ENCODE measurements at regions not wholly inside any gene's neighbourhood (a gene's known extent, or its start where the extent isn't known, plus 50 kb on each side); places are given as distances from the start of the nearest gene placed in this dataset.

DNA sequence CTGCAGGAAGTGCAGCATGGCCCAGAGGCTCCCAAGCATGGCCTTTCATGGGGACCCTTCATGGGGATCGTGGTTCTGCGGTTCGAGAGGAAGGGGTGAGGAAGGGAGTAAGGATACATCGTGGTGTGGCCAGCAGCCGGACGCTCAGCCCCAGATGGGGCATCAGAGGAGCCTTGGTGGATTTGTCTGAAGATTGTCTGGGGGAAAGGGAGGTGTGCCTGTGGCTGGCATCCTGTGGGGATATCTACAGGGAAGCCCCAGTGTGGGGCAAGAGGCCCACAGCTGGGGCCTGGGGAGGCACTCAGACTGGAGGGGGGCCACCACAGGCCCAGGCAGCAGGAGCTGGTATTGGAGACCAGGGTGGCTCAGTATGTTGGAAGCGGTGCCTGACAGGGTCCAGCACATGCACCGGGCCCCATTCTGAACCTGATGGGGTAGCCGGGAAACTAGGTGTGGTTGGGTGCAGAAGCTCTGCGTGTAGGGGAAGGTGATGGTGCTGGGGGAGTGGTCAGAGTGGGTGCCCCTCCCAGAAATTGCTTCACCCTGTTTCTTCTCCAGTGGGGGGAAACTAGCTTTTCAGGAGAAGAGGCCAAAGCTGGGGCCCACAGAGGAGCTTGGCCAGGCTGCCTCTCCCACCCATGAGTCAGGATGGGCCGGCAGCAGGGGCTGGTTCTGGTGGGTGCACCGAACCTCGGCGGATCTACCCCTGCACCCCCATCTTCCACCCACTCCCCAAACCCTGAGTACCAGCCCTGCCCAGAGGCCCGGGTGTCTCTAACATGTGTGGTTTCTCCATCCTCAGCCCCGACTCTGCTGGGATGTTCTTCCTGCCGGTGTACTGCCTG lies 274.4 kb upstream of the HDAC4 start:
- no peak for DNase-seq (ENCODE audit: low read depth in 2 of 2)

DNA sequence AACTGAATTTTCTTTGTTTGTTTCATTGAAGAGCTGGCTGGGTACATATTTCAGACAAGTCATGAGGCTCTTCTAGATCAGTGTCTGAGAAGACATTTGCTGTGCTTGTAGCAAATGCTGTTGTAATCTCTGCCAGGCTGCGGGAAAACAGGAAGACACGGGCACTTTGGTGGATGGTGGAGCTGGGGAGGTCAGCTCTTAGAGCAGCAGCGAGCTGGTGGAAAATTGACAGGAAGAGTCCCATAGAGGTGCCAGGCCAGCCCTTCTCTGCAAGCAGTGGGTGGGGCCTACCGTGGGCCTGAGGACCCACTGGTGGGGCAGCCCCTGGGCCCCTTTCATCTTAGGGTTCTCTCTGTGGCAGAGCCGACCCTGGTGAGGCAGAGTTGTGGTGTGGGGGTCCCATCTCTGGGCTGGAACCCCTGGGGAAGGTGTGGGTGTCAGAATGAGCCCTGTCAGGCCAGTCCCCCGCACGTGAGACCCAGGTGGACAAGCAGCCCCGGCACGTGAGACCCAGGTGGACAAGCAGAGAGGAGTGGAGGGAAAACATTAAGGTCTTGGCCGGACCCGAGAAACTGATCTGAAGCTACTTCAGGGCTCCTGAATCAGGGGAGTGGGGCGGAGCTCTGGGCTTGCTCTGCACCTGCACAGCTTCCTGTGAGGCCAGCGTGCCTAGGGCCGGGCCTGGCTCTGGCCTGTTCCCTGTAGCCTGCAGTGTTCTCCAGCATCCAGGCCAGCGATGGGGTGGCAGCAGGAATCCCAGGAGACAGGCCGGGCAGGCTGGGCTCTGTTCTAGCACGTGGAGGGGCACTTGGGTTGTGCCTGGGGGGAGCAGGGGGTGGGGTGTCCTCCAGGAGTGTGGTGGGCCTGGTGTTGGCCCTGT lies 273.5 kb upstream of the HDAC4 start:
- DNase-seq (ENCODE audit: low read depth in 2 of 2), result no peak

DNA sequence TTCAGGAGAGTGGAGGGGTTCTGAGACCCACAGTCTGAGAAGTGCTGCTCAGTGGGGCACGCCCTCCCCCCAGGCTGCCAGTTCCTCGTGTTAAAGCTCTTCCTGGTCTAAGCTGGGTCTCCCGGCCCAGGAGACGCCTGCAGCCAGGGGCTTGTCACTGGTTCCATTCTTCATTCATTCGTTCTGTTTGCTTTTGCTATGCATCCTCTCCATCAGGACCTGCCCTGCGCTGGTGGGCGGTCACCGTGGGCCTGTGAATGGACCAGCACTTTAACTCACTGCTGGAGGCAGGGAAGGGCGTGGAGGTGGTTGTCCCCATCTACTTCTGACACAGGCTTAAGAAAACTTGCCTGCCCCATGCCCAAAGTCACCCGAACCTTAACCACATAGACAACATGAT lies 272.8 kb upstream of the HDAC4 start:
- no peak for DNase-seq (ENCODE audit: low read depth in 2 of 2)

DNA sequence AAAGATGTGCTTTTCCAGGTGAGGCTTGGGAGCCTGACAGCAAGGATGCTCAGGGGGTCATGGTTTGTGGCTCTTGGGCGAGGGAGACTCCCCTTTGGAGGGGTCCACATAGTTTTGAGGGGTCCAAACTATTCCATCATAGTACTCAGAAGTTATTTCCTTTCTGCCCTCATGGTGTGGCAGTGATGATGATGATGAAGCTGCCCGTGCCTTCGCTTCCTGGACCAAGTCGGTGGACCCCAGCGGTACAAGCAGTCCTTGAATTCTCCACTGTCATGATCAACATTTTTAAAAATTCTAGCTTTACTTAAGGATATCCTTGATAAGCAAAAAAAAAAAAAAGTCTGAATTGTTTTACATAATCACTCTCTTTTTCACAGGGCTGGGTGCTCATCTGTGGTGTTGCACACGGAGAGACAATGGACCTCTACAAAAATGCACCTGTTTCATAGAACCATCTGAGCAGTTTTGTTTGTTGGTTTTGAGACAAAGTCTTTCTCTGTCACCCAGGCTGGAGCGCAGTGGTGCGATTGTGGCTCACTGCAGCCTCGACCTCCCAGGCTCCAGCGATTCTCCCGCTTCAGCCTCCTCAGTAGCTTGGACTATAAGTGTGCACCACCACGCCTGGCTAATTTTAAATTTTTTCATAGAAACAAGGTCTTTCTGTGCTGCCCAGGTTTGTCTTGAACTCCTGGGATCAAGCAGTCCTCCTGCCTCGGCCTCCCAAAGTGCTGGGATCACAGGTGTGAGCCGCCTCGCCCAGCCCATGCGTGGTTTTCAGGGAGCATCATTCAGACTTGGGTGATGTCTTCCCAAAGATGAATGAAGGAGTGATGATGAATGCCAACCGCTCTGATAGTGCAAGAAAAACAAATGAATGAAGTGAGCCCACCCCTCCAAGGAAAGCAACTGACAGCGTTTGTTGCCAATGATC lies 271.4 kb upstream of the HDAC4 start:
- DNase-seq (ENCODE audit: low read depth in 2 of 2), result no peak

GRCh38 chr2:239671471-239671870 lies 270.7 kb upstream of the HDAC4 start:
- DNase-seq (ENCODE audit: low read depth in 2 of 2), result no peak

DNA sequence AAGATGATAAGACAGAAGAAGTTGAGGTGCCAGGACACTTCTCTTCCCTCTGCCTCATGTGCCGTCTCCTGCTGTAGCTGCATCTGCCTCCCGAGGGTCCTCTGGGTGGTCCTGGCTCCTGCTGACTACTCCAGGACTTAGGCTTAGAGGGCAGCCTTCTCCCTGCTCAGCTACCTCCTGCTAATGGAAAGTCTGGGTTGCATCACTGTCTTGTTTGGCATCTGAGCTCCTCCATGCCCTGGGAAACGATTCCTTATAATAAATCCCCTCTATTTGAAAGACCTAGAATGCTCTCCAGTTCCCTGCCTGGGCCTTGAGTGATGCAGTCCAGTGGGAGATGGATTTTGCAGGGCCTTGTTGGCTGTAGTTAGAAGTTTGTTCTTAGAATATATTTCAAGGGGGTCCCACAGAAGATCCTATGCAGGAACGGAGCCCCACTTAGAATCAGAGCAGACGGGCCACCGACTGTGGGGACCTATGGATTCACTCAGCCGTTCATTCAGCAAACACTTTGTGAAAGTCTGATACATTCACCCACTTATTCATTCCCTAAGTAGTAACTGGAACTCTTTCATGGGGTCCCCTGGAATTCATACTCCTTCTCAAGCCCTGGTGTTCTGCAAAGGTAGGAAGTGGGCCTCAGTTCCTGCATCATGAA lies 269.8 kb upstream of the HDAC4 start:
- DNase-seq (ENCODE audit: low read depth in 2 of 2), result no peak

DNA sequence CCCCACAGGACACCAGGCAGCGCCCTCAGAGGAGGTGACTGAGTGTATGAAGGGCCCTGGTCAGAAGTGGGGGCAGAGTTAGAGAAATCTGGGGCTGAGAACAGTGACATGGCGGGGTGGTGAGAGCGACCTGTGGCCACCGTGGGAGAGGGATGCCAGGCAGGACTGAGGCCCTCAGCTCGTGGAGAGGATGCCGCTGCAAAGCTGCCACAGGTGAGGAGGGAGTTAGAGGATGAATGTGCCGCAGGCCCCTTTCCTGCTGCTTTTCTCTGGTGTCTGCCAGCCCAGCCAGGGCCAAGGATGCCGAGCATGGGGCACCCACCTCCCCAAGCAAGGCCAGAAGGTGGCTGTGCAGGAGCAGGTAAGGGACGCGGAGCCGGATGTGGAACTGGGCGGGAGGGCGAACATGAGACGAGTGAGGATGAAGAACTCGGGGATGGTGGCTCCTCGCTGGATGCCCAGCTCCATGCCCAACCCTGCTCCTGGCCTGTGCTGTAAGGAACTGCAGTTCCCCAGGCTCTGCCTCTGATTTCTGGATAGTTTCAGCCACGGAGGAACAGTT lies 269.2 kb upstream of the HDAC4 start:
- DNase-seq (ENCODE audit: low read depth in 2 of 2), result no peak

DNA sequence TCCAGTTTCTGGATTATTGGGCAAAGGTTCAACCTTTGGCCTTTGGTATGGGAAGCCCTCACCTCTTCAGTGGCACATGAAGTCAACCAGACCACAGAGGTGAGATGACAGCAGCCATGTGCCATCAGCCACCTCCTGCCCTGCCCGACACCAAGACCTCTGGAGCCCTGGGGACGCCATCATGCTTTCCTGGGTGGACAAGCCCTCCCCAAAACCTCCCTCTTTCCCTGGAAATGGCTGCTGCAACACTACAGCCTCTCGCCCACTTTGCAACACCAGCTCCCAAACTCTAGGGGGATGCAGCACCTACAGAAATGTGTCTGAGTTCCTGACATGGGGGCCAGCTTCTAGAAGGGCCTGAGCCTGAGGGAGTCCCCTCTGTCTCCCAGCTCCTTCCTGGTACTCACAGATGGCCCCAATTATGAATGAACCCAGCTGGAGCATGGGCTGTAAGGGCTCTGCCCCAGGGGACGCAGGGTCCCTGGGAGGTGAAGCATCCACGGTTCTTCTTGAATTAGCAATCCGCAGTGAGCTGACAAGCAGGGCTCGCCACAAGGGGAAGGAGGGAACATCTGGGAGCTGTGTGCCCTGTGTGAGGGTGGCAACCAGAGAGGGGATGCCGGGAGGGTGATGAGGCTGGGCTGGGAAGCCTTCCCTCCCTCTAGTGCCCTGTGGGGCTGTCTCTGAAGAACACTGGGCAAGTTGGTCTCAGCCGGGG lies 268.5 kb upstream of the HDAC4 start:
- no peak for DNase-seq (ENCODE audit: low read depth in 2 of 2)

- no peak for DNase-seq (ENCODE audit: low read depth in 2 of 2)
Measured at GRCh38 chr2:239668651-239669050, 267.8 kb upstream of the HDAC4 start.

DNA sequence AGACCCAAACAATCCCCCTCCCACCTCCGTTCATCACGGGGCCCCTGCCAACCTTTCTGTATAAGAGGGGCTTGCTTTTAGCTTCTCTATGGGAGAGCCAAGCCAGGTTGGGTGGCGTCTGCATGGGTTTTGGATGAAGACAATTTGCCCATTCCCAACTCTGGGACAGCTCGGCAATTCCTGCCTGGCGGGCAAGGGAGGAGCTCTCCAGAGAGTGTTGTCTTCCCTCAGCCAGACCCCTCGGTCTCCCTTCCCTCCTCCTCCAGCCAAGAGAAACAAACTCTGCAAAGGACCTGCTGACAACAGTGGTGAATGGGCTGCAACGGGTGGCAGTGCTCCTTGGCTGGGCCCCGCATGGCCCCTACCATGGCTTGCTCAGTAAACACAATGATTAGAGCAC lies 267.2 kb upstream of the HDAC4 start:
- DNase-seq (ENCODE audit: low read depth in 2 of 2), result no peak

DNA sequence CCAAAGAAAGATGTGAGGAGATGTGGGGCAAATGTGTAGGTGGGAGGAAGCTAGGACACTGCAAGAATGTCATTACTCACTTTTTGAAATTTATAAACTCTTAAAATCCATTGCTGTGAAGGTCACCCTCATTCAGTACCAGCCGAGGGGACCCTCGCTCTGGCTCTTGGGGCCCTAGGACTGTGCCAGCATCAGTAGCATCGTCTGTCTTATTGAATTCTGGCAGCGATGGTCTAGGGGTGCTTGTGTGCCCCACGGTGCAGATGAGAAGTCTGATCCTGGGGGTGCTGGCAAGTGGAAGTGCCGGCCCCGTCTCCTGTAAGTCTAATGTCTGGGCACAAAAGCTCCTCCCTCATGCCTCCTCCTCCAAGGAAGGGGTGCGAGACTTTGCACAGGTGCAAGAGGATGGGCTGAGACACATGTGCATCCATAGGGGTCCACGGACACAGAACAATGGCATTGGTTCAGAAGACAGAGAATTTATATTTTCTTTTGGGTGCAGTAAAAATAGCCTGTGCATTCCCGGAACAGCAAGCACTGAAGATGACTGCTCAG lies 266.7 kb upstream of the HDAC4 start:
- DNase-seq (ENCODE audit: low read depth in 2 of 2), result no peak

- DNase-seq (ENCODE audit: low read depth in 2 of 2), result no peak
Measured at GRCh38 chr2:239666855-239667376, 266.1 kb upstream of the HDAC4 start.

DNA sequence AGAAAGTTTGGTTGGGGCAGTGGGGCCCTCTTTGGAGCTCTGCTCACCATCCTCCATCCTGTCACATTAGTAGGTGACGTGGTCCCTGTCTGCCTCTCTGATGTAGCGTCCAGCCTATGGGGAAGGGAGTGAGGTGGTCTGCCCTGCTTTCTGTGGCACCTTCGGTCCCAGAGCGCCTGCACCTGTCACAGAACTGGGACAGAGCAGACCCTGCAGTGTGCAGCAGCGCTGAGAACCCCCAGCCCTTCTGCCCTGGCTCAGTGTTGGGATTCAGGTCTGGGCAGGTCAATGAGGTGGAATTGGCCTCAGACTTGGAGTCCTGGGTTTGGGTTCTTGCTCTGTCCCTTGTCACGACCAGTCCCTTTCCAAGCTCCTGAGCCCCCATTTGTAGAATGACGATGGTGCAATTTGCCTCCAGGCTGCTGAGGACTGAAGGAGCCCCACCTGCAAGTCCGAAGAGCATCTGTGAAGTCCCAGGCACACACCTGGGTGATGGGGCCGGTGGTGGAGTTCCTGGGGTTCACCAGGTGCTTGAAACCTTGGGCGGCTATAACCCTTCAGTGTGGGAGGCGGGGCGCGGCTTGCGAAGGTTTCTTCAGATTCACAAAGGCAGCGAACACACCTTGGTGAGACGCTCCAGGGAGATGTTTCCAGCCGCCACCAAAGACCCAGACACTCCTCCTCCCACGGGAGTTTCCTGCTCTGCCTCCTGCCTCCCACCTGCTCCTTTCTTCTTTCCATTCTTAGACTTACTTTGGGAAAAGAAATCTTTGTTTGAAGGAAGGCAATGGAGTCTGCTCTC lies 265.4 kb upstream of the HDAC4 start:
- DNase-seq (ENCODE audit: low read depth in 2 of 2), result no peak

GRCh38 chr2:239664216-239664810 lies 263.5 kb upstream of the HDAC4 start:
- DNase-seq (ENCODE audit: low read depth in 2 of 2), result no peak

- DNase-seq (ENCODE audit: low read depth in 2 of 2), result no peak
Measured at GRCh38 chr2:239663364-239663924, 262.6 kb upstream of the HDAC4 start.

DNA sequence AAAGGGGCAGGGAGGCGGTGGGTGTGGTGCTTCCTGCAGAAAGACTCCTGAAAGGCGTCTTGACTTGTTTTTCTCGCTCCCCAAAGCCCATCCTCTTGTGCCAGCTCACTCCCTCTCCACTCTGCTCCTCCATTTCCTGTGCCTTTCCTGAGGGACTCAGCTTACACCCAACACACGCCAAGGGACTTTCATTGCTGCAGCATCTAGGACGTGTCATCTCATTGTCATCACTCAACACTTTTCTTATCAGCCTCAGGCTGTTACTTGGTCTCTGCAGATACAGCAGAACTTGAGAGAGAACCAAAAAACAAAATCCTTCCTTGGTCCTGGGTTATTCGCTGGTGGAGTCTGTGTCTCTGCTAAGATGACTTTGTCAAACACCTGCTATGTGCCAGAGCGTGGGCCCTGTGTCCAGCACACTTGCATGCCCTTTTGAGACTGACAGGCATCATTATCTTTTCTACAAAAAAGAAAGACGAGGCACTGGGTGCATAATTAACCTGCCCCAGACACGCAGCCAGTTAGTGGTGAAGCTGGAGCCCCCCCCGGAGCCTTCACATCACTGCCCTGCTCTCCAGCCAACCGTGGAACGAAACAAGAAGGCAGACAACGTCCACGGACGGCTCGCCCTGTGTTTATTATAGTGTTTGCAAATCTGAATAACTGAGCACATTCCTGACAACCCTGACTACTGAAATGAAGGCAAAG lies 261.7 kb upstream of the HDAC4 start:
- DNase-seq (ENCODE audit: low read depth in 2 of 2), result no peak
